AG09309 (cell line): ENCODE measurements at regions not wholly inside any gene's neighbourhood (a gene's known extent, or its start where the extent isn't known, plus 50 kb on each side); places are given as distances from the start of the nearest gene placed in this dataset.

Experiments used
- DNase-seq: peaks from one replicate; pipeline ENCODE4 v3.0.0-alpha.2; 2010; ENCODE audit warnings: low read depth
- H3K4me3 ChIP-seq: 2 replicates; pipeline ENCODE4 v1.5.1; 2011; ENCODE audit warnings: mild to moderate bottlenecking, low read depth, low read length, moderate library complexity; ENCODE audit not compliant: control insufficient read depth
- TF ChIP-seq, protein P1 (sequence below): IDR thresholded peaks from 2 replicates; pipeline ENCODE4 v1.5.1; 2011; ENCODE audit warnings: mild to moderate bottlenecking, low read depth, low read length, inconsistent platforms; ENCODE audit not compliant: insufficient read depth, control insufficient read depth; ENCODE audit errors: missing control alignments

DNA sequence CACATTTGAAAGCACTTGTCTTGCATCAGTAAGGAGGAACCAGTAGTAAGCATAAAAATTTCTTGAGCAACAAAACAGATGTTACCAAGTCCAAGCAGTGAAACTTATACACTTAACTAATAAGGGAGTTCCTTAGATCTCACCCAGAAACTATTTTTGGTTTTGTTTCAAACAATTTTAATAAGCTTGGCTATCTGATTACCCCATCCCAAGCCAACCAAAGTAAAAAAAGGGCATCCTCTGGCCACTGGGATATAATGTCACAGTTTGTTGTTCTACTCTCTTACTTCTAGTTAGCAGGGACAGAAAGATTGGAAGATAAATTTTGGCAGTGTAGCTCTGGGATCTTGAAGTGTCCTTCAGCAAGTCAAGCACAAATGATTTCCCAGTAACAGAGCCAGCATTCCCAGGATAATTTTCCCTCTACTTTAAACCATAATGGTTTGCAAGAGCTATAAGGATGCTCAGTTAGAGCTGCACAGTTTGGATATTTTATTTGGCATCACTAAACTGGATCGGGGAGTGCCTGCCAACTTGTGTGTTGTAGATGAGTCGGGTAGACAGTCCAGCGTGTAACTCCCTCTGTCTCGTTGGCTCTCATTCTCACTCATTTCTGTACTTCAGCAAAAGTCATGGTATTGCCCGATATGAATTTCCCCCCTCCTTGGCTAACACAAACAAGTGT is 161.9 kb upstream of the HMHB1 start:
- peak; percentile 60 for DNase-seq

DNA sequence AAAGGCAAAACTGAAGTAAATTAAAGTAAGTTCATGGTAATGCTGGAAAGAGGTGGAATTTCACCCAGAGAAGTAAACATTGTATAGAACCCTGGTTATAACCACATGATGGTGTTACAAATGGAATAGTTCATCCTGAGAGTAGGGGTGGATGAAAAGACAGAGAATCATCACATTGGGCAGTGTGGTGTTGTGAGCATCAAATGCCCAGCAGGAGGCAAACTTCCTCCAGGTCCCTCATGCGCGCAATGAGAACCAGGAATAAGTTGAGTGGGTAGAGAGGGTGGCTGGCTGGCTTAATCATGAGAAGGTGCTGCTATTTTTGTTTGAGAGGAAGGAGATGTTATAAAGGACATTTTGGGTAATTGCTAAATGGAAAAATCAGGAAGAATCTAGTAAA is 163.3 kb upstream of the HMHB1 start:
- H3K4me3 ChIP-seq: no peak overlapping the region
- TF ChIP-seq, protein P1, sequence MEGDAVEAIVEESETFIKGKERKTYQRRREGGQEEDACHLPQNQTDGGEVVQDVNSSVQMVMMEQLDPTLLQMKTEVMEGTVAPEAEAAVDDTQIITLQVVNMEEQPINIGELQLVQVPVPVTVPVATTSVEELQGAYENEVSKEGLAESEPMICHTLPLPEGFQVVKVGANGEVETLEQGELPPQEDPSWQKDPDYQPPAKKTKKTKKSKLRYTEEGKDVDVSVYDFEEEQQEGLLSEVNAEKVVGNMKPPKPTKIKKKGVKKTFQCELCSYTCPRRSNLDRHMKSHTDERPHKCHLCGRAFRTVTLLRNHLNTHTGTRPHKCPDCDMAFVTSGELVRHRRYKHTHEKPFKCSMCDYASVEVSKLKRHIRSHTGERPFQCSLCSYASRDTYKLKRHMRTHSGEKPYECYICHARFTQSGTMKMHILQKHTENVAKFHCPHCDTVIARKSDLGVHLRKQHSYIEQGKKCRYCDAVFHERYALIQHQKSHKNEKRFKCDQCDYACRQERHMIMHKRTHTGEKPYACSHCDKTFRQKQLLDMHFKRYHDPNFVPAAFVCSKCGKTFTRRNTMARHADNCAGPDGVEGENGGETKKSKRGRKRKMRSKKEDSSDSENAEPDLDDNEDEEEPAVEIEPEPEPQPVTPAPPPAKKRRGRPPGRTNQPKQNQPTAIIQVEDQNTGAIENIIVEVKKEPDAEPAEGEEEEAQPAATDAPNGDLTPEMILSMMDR: no peak
- no peak for DNase-seq

More for the DNA sequence above, 161.9 kb upstream of the HMHB1 start:
- TF ChIP-seq, protein P1: no peak
- no peak overlapping the region for H3K4me3 ChIP-seq

DNA sequence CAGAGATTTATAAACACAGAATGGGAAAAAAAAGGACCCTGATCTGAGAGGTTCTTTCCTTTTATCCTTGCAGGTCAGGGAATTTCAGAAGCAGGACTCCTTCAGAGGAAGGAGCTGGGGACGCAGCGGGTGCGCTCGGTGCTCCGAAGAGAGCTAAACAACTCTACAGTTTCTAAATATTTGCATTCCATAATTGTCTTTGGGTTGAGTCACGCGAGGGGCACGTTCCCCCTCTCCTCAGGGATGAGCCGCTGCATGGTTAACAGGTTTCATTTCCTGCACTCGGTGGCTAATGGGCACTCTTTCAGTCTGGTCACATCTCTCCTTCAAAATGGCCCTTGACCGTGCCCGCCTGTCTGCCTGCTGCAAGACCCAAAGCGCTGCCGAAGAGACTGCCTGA is 165.0 kb upstream of the HMHB1 start:
- TF ChIP-seq, protein P1: no peak
- H3K4me3 ChIP-seq: no peak overlapping the region
- DNase-seq: no peak

DNA sequence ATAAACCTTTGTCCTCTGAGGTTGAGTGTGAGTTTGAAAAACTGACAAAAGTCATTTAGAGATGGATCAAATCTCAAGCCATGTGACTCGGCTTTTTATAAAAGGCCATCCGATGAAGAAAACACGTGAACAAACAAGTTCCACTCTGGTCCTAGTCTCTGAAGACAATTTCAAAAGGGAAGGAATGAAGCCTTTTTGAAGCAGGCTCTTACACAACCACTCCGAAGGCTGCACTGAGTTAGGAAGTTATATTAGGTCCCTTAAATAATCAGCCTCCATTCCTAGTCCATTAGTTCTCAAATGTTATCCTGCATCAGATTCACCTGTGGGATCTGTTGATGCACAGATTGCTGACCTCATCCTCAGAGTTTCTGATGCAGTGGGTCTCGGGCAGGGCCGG is 166.6 kb upstream of the HMHB1 start:
- no peak overlapping the region for H3K4me3 ChIP-seq
- no peak for DNase-seq
- TF ChIP-seq, protein P1: no peak

DNA sequence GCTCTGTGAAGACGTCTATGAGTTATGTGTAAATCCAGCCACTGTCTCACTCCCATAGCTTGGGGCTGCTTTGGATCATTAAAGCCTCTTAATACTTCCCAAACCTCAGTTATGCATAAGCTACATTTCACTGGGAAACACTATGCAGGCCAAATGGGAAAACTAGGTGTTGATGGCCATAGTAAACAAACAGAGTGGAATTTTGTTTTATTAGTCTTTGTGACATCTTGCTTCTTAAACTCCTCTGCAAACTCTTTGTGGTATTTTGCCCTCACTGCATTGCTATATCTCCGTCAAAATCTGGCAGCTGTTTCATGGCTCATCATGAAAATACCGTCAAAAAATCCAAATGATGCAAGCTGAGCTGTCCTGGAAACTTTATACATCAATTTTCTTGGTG is 167.2 kb upstream of the HMHB1 start:
- H3K4me3 ChIP-seq: no peak overlapping the region
- TF ChIP-seq, protein P1: no peak
- DNase-seq: no peak

DNA sequence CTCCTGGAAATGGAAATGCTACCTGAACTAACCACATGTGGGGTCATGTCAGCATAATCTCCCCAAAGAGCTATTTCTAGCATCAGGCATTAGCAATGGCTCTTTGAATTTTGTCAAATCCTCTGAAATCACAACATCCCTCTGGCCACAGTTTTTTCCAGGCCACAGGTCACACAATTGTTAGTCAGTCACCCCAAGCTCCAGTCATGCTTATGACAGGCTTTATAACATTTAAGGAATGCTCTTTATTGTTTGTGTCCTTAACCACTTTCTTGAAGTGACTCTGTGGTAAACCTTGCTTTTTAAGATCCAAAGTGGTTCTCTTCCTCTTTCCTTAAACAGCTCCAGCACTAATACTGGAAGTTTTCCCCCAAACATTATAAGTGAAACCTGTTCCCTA is 169.2 kb upstream of the HMHB1 start:
- no peak for DNase-seq
- TF ChIP-seq, protein P1: no peak
- no peak overlapping the region for H3K4me3 ChIP-seq
